SJSA1 (cell line): ENCODE measurements at regions not wholly inside any gene's neighbourhood (a gene's known extent, or its start where the extent isn't known, plus 50 kb on each side); places are given as distances from the start of the nearest gene placed in this dataset.
A peak's percentile ranks its signal among the peaks of the same experiment; 100 is the strongest.
"Not testable (repeated sequence)": the region's sequence is repeated elsewhere in the genome, so short reads cannot be mapped to it uniquely, and the experiment has no call there.

Experiments
- DNase-seq, 2 experiments: peaks; one replicate each; pipeline ENCODE4 v3.0.0-alpha.2; 2015 to 2020; ENCODE audit warnings: low spot score in 2 of 2, low read depth in 1 of 2
- H3K27ac ChIP-seq: fragments of 250-450 bp; sonication (Bioruptor Pico); 2 replicates; pipeline ENCODE4 v1.5.1; 2020; ENCODE audit warnings: mild to moderate bottlenecking, moderate library complexity
- H3K27me3 ChIP-seq: fragments of 250-450 bp; sonication (Bioruptor Pico); replicated peaks from 2 replicates; pipeline ENCODE4 v1.5.1; 2020; ENCODE audit warnings: mild to moderate bottlenecking, moderate library complexity
- H3K36me3 ChIP-seq: fragments of 250-450 bp; sonication (Bioruptor Pico); 2 replicates; pipeline ENCODE4 v1.5.1; 2020; ENCODE audit warnings: mild to moderate bottlenecking
- H3K4me1 ChIP-seq: fragments of 250-450 bp; sonication (Bioruptor Pico); replicated peaks from 2 replicates; pipeline ENCODE4 v1.6.1; 2021; ENCODE audit warnings: mild to moderate bottlenecking
- H3K4me3 ChIP-seq: fragments of 250-450 bp; sonication (Bioruptor Pico); 2 replicates; pipeline ENCODE4 v1.5.1; 2020; ENCODE audit warnings: mild to moderate bottlenecking
- H3K9me3 ChIP-seq: fragments of 250-450 bp; sonication (Bioruptor Pico); replicated peaks from 2 replicates; pipeline ENCODE4 v1.5.1; 2020; ENCODE audit warnings: mild to moderate bottlenecking

DNA sequence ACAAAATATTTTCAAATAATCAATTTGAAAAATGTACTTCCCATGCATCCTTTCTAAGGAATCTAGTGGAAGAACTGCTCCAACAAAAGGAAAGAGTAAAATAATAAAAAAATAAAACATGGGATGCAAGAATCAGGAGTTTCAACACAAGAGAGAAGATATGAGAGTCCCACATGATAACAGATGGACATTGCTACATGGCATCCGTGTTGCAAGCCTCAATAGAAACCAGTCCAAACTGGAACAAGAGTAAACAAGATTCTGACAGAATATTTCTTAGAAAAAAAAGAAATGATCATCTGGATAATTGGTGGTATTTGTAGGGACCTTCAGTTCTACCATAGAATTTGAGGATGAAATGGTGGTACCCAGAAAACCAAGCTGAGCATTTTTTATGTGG lies 186.8 kb downstream of the FRK start:
- H3K27ac ChIP-seq: no peak overlapping the region
- H3K9me3 ChIP-seq: no peaks in the 10 kb centered on the region
- DNase-seq: no peak
- H3K4me1 ChIP-seq: no peaks in the 10 kb centered on the region
- H3K27me3 ChIP-seq: peaks cover 5% of the 10 kb centered on the region; the same call in 1 of the 2 replicates
- H3K4me3 ChIP-seq: no peak overlapping the region
- H3K36me3 ChIP-seq: no peaks in the 10 kb centered on the region

GRCh38 chr6:115870464-115870863 lies 190.2 kb downstream of the FRK start:
- no peak overlapping the region for H3K4me3 ChIP-seq
- H3K27ac ChIP-seq: no peak overlapping the region
- H3K9me3 ChIP-seq: no peaks in the 10 kb centered on the region
- DNase-seq: no peak
- no peaks in the 10 kb centered on the region for H3K36me3 ChIP-seq
- peaks cover 2% of the 10 kb centered on the region; the same call in 1 of the 2 replicates for H3K27me3 ChIP-seq
- no peaks in the 10 kb centered on the region for H3K4me1 ChIP-seq

DNA sequence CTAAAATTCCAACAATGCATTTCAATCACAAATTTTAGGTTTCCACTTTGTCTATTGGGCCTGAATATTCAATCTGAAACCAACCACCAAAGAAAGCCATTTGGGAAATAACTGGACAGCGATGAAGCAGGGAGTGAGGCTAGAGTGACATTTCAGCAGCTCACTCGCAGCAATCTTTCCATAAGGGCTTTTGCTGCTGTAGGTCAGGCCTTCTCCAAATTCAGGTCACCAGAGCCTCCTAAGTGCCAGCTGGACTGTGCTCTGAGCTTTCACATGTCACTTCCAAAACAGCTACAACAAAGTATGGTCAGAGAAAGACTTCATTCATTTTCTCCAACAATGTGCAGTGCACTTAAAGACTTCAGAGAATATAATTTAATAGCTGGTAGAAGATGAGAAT lies 194.8 kb downstream of the FRK start:
- no peak overlapping the region for H3K27ac ChIP-seq
- H3K4me3 ChIP-seq: no peak overlapping the region

GRCh38 chr6:115863211-115863610 lies 197.5 kb downstream of the FRK start:
- Histone ChIP-seq H3K9me3 (no peaks in the 10 kb centered on the region), H3K4me3 (no peak overlapping the region), H3K4me1 (no peaks in the 10 kb centered on the region), H3K36me3 (no peaks in the 10 kb centered on the region), H3K27ac (no peak overlapping the region), H3K27me3 (no peaks in the 10 kb centered on the region)
- DNase-seq: no peak

More for the DNA sequence above, 194.8 kb downstream of the FRK start:
- Histone ChIP-seq H3K4me1 (no peaks in the 10 kb centered on the region), H3K27me3 (no peaks in the 10 kb centered on the region; the same call in 1 of the 2 replicates), H3K36me3 (no peaks in the 10 kb centered on the region), H3K9me3 (no peaks in the 10 kb centered on the region)
- DNase-seq: no peak

GRCh38 chr6:115861658-115862057 lies 199.0 kb downstream of the FRK start:
- H3K4me3 ChIP-seq, H3K9me3 ChIP-seq, H3K4me1 ChIP-seq, H3K36me3 ChIP-seq, H3K27ac ChIP-seq, DNase-seq, H3K27me3 ChIP-seq: not testable (repeated sequence)

DNA sequence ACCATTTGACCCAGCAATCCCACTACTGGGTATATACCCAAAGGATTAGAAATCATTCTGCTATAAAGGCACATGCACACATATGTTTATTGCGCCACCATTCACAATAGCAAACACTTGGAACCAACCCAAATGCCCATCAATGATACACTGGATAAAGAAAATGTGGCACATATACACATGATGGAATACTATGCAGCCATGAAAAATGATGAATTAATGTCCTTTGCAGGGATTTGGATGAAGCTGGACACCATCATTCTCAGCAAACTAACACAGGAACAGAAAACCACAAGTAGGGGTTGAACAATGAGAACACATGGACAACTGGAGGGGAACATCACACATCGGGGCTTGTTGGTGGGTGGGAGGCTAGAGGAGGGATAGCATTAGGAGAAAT lies 201.1 kb downstream of the FRK start:
- DNase-seq, H3K27ac ChIP-seq, H3K36me3 ChIP-seq, H3K4me1 ChIP-seq, H3K9me3 ChIP-seq, H3K27me3 ChIP-seq, H3K4me3 ChIP-seq: not testable (repeated sequence)

- Histone ChIP-seq H3K4me3 (no peak overlapping the region), H3K27ac (no peak overlapping the region), H3K9me3 (0 out of 2 replicates have a peak, but pooled peaks cover 3% of the 10 kb centered on the region), H3K36me3 (no peaks in the 10 kb centered on the region), H3K27me3 (no peaks in the 10 kb centered on the region), H3K4me1 (no peaks in the 10 kb centered on the region)
- peak in 1 of 2 experiments; percentile 34 for DNase-seq
Measured at GRCh38 chr6:115854866-115855665, 205.6 kb downstream of the FRK start.

- DNase-seq: no peak
- Histone ChIP-seq H3K9me3 (no peaks in the 10 kb centered on the region), H3K4me1 (no peaks in the 10 kb centered on the region), H3K27ac (no peak overlapping the region), H3K36me3 (no peaks in the 10 kb centered on the region), H3K4me3 (no peak overlapping the region), H3K27me3 (no peaks in the 10 kb centered on the region)
Measured at GRCh38 chr6:115847671-115848070, 213.0 kb downstream of the FRK start.

DNA sequence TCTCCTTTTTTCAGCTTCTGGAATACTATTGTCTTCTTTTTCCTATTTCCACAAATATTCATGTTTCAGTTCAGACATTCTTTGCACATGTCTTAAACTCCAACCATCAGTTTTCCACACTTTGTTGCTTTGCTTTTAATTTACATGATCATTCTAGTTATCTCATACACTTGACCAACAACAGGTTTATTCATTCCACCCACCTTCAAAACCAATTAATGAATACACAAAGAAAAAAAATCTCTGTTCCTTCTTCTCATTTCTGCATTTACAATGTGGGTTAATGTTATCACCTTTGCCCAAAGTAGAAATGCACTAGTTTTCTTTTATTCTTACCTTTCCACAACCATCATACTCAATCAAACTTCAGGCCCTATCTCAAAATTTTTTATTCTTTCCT lies 216.7 kb downstream of the FRK start:
- H3K36me3 ChIP-seq: no peaks in the 10 kb centered on the region
- DNase-seq: no peak
- H3K4me3 ChIP-seq: no peak overlapping the region
- H3K27me3 ChIP-seq: no peaks in the 10 kb centered on the region
- no peaks in the 10 kb centered on the region for H3K4me1 ChIP-seq
- no peak overlapping the region for H3K27ac ChIP-seq
- H3K9me3 ChIP-seq: no peaks in the 10 kb centered on the region

DNA sequence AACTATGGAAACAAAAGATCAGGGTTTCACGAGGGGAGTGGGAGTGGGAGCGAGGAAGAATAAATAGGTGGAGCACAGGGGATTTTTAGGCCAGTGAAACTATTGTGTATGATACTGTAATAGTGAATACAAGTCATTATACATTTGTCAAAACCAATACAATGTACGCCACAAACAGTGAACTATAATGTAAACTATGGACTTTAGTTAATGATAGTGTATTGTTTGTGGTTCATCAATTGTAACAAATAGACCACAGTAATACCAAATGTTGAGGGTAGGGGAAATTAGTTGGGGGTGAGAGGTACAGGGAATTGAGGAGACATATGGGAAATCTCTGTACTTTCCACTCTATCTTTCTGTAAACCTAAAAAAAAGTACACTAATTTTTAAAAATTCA lies 218.4 kb downstream of the FRK start:
- no peaks in the 10 kb centered on the region for H3K4me1 ChIP-seq
- no peak overlapping the region for H3K4me3 ChIP-seq
- H3K27ac ChIP-seq: no peak overlapping the region
- no peaks in the 10 kb centered on the region for H3K36me3 ChIP-seq
- DNase-seq: no peak
- no peaks in the 10 kb centered on the region for H3K9me3 ChIP-seq
- no peaks in the 10 kb centered on the region for H3K27me3 ChIP-seq

GRCh38 chr6:115839583-115840181 lies 221.0 kb downstream of the FRK start:
- Histone ChIP-seq H3K4me1 (no peaks in the 10 kb centered on the region), H3K27me3 (no peaks in the 10 kb centered on the region), H3K9me3 (no peaks in the 10 kb centered on the region), H3K36me3 (no peaks in the 10 kb centered on the region), H3K27ac (no peak overlapping the region), H3K4me3 (no peak overlapping the region)
- no peak for DNase-seq

DNA sequence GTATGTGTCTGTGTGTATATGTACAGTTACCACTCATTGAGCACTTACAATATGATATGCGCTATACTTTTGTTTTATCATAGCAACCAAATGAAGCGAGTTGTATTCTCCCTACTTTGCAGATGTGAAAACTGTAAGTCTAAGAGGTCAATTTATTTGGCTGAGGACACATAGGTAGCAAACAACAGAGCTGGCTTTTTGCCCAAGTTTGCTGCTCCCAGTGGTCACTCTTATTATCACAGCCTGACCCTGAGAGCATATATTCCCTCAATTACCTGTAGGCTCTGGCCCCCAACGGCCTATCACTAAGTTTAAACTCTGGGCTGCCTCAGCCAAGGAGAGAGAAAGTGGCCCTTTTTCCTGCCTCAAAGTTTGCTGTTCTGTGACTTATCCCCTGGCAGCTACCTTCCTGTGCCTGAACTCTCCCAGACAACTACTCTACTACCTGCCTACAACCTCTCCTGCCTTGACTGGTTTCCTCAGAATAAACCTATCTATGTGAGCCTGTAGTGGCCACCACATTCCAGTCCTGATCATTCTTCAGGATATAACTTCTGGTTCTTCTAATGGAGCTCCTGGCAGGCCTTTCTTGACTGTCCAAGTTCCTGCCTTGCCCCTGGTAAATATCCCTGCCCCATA lies 221.8 kb downstream of the FRK start:
- no peaks in the 10 kb centered on the region for H3K36me3 ChIP-seq
- H3K9me3 ChIP-seq: no peaks in the 10 kb centered on the region
- no peaks in the 10 kb centered on the region for H3K4me1 ChIP-seq
- peak; percentile 23 to 52 for DNase-seq
- H3K4me3 ChIP-seq: no peak overlapping the region
- no peaks in the 10 kb centered on the region for H3K27me3 ChIP-seq
- no peak overlapping the region for H3K27ac ChIP-seq

- no peak for DNase-seq
- Histone ChIP-seq H3K36me3 (no peaks in the 10 kb centered on the region), H3K4me3 (no peak overlapping the region), H3K27me3 (no peaks in the 10 kb centered on the region), H3K27ac (no peak overlapping the region), H3K9me3 (no peaks in the 10 kb centered on the region), H3K4me1 (no peaks in the 10 kb centered on the region)
Measured at GRCh38 chr6:115838216-115838615, 222.5 kb downstream of the FRK start.

GRCh38 chr6:115836374-115836773 lies 224.3 kb downstream of the FRK start:
- not testable (repeated sequence) for H3K4me1 ChIP-seq, H3K27ac ChIP-seq, H3K36me3 ChIP-seq, H3K4me3 ChIP-seq, H3K27me3 ChIP-seq, DNase-seq, H3K9me3 ChIP-seq
